DMS 273 treated with DMSO at 0.1 percent for 48 hours (cell line): ENCODE measurements at regions not wholly inside any gene's neighbourhood (a gene's known extent, or its start where the extent isn't known, plus 50 kb on each side); places are given as distances from the start of the nearest gene placed in this dataset.

ENCODE experiments used
- DNase-seq: peaks from one replicate; lab custom pipeline; 2025; lab: John Stamatoyannopoulos, UW

DNA sequence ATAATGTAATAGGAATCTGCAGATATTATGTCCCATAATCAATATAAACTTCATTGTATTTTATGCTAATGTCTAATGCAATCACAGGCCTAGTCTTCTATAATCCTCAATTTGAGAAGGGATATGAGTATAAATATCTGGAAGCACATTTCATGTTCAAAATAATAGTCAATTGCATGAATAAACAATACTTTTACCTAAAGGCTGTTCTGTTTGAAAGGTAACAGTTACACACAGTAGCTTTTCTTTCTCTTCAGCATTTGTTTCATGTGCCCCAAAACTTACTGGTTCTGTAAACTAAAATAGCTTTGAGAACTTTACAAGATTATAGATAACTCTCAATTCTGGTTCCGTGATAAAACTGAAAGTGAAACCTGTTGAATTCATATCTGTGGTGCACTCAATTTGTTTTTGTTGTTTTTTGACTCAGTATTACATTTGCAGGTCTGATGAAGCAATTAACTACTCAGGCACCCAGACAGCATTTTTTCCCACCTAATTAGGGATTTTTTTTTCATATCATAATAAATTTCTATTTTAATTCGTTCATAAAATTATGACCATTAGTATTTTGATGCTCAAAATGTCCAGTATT lies 1193.8 kb downstream of the SLITRK1 start:
- DNase-seq = no peak

GRCh38 chr13:82687884-82688283 lies 1194.4 kb downstream of the SLITRK1 start:
- DNase-seq = no peak

- no peak for DNase-seq
Observed at GRCh38 chr13:82681535-82681934, 1200.7 kb downstream of the SLITRK1 start.

DNA sequence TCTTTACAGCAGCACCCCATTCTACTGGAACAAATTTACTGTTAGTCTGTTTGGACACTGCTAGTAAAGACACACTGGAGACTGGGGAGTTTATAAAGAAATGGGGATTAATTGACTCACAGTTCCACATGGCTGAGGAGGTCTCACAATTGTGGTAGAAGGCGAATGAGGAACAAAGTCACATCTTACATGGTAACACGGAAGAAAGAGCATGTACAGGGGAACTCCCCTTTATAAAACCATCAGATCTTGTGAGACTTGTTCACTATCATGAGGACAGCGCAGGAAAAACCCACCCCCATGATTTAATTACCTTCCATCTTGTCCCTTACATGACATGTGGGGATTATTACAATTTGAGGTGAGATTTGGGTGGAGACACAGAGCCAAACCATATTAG lies 1204.2 kb downstream of the SLITRK1 start:
- no peak for DNase-seq

DNA sequence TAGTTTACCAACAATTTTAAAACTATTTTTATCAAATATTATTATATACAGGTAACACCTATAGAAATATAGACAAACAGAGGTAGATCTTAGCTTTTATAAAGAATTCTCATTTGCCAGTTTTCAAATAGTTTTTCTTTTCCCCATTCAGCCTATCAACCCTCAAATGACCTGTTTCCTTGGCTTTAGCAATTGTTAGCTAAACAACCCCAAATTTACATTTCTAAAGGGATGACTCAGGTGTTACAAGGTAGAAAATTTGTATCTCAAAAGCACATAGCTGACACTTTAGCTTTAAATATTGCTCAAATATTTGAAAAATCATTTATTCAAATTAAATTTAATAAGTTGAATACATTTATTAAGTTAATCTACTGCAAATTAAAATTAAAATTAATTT lies 1207.2 kb downstream of the SLITRK1 start:
- DNase-seq = no peak

DNA sequence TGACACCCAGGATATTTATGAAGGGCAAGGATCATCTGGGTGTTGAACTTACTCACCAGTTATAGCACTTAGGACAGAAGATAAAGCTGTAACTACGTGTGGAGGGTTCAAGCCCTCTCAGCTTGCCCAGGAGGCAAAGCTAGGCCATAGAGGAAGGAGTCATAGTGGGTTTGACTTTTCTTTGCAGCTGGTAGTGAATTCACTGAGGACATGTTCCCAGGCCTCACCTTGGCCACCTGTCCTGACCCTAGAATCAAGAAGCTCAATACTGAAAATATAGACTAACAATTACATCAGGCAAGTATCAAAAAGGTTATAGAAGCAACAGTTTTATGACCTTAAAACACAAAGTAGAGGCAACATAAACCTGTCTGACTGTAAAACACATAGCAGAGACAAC lies 1207.7 kb downstream of the SLITRK1 start:
- no peak for DNase-seq

- no peak for DNase-seq
Observed at GRCh38 chr13:82672248-82672647, 1210.0 kb downstream of the SLITRK1 start.

DNA sequence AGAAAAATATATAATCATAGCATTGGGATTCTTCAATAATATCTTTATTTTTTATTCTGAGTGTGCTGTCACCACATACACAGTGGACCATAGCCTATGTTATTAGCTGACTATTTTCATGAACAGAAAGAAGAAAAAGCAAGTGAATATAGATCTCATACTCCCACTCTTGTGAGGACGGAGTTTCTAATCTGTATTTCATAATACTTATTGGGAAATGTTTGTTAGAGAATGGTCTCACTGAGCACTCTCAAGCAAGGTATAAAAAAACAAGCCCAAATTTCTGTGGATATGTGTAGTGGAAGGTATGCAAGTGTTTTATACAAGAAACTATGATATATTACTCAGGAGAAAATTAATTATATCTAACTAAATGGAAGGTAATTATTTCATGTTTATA lies 1218.1 kb downstream of the SLITRK1 start:
- no peak for DNase-seq

- no peak for DNase-seq
Observed at GRCh38 chr13:82661126-82661525, 1221.1 kb downstream of the SLITRK1 start.

GRCh38 chr13:82658811-82659210 lies 1223.5 kb downstream of the SLITRK1 start:
- DNase-seq = no peak

- no peak for DNase-seq
Observed at GRCh38 chr13:82657471-82657870, 1224.8 kb downstream of the SLITRK1 start.

DNA sequence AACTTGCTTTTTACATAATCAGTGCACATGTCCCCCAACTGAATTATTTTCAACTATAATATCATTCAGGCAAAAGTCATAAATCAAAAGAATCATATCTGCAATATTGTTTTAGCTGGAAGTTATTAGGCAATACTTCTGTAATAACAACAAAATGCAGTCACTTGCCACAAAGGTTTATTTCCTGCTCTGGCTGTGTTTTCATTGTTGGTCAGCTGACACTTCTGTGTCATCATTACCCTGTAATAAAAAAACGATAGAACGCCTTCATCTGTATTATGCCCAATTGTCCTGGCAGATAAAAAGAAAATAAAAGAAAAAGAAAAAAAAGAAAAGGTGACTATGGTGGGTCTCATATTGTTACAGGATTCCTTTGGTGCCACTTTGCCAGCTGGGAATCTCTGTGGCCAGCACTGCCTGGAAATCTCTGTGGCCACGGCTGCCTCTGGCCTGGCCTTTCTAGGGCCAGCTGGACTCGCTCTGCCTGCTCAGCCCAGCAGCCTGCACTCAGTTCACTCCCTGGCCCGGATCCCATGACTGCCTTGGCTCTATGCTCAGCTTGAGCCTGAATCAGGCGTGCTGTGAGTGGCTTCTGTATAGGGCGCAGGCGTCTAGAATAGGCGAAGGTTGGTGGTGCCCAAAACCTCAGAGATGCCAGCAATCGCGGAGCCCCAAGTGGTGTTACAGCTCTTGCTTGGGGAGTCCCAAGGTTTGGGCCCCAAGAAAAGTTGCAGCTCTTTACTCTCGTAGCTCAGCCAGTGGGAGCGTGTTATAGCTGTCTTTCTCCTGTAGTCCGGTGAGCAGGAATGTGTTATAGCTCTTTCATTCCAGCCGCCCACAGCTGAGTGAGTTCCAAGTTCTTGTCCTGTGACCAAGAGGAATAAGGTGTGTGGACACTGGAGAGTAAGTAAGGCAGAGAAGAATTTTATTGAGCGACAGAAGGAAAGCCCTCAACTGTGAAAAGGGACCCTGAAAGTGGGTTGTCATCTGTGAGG lies 1227.1 kb downstream of the SLITRK1 start:
- no peak for DNase-seq

- DNase-seq = no peak
Observed at GRCh38 chr13:82654143-82654542, 1228.1 kb downstream of the SLITRK1 start.

DNA sequence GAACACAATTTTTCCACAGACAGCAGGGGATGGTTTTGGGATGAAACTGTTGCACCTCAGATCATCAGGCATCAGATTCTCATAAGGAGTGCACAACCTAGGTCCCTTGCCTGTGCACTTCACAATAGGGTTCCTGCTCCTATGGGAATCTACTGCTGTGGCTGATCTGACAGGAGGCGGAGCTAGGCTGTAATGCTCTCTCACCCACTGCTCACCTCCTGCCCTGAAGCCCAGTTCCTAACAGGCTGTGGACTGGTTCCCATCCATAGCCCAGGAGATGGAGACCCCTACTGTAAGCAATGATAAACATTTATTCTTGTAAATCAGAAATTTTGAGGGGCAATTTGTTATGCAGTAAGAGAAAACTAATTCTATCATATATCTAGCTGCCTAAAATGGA lies 1234.7 kb downstream of the SLITRK1 start:
- no peak for DNase-seq

DNA sequence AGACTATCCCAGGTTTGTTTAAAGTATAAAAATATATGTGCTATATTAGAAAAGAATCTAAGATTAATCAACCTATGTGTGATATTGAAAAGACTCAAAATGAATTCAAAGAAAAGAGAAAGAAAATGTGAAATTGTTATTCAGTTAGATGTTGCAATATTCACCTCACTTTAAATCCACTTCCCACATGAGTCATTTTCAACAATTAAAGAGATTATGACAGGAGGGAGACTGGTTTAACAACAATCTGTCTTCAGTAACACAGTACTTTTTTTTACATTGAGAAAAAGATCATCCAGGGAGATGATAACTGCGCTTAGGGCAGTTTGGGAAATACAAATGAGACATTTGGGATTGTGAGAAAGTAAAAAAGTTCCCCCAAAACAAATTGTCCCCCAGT lies 1246.2 kb downstream of the SLITRK1 start:
- peak; percentile 70 for DNase-seq

- no peak for DNase-seq
Observed at GRCh38 chr13:82634946-82635345, 1247.3 kb downstream of the SLITRK1 start.

- no peak for DNase-seq
Observed at GRCh38 chr13:82627183-82627582, 1255.1 kb downstream of the SLITRK1 start.

GRCh38 chr13:82625717-82626116 lies 1256.6 kb downstream of the SLITRK1 start:
- no peak for DNase-seq

- DNase-seq = no peak
Observed at GRCh38 chr13:82615043-82615442, 1267.2 kb downstream of the SLITRK1 start.

GRCh38 chr13:82614086-82614485 lies 1268.2 kb downstream of the SLITRK1 start:
- no peak for DNase-seq

GRCh38 chr13:82606008-82606407 lies 1276.3 kb downstream of the SLITRK1 start:
- DNase-seq = no peak

DNA sequence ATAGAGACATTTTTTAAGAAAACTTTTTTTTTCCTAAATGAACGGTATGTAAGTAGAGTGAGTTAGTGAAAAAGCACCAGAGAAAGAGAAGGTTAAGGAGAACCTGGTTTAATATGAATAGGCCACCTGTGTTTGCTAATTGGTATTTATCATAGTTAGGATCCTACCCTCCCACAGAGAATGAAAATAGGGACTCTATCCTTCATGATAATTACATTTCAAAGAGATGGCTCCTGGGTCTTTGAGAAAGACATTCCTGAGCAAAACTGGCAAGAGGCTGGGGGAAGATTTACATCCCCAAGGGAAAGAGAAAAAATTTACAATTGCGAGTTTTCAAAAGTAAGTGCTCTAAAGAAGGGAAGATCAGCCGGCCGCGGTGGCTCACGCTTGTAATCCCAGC lies 1284.5 kb downstream of the SLITRK1 start:
- no peak for DNase-seq

DNA sequence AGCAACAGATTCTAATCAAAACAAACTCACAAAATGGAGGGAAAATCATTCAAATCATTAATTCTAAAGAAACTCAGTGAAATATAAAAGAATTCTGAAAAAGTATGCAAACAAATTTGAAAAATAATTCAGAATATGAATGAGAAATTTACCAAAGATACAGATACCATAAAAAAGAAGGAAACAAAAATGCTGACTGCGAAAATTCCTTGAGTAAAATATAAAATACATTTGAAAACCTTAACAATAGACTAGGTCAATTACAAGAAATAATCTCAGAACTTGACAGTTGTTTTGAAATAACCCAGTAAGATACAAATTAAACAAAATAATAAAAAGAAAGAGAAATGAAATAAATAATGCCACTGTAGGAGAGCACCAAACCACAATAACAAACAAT lies 1289.0 kb downstream of the SLITRK1 start:
- DNase-seq = no peak
